ENCODE measurements at regions not wholly inside any gene's neighbourhood (a gene's known extent, or its start where the extent isn't known, plus 50 kb on each side); places are given as distances from the start of the nearest gene placed in this dataset.

DNA sequence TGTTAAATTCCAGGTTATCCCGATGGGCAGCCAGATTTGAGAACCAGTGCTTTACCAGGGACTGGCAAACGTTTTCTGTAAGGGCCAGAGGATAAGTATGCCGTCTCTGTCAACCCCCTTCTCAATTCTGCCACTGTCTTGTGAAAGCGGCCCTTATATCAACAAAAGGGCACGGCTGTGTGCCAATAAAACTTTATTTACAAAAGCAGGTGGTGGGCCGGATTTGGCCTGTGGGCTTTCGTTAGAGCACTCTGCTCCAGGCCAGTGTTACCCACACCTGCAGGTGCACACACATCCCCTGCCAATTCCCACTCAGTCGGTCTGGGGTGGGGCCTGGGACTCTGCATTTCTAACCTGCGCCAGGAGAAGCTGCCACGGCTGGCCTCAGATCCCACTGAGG is 111.2 kb downstream of the RFLNA start:
- no peak for DNase-seq

DNA sequence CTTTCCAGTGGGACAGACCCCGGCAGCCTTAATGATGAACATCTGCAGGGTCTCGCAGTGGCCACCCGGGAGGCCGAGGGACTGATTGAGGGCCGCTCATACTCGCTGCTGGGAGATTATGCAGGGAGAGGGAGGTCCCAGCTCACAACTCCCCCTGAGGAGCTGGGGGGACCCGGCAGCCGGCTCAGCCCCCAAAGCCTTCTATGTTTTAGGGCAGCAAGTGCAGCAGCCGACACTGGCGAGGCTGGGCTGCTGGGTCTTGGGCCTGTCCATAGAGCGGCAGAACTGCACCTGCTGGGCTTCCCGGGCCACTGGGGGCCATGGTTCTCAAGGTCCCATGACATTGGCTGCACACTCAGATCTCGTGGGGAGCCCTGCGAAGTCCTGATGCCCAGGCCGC is 110.7 kb downstream of the RFLNA start:
- DNase-seq, result no peak

DNA sequence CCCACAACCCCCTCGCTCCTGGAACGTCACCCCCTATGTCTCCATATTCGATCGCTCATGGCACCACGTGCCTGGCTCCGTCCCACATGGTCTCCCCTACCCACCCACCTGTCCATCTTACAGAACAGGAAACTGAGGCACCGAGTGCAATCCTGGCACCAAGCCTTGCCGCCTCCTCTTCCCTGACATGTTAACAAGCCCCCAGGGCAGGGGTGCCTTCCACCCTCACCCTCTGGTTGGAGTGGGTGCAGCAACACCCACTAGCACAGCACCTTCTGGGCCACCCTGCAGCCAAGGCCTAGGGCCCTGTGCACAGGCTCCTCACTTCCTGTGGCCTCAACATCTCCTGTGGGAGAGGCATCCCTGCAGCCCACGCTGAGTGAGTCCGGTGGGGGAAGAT is 110.3 kb downstream of the RFLNA start:
- no peak for DNase-seq

DNA sequence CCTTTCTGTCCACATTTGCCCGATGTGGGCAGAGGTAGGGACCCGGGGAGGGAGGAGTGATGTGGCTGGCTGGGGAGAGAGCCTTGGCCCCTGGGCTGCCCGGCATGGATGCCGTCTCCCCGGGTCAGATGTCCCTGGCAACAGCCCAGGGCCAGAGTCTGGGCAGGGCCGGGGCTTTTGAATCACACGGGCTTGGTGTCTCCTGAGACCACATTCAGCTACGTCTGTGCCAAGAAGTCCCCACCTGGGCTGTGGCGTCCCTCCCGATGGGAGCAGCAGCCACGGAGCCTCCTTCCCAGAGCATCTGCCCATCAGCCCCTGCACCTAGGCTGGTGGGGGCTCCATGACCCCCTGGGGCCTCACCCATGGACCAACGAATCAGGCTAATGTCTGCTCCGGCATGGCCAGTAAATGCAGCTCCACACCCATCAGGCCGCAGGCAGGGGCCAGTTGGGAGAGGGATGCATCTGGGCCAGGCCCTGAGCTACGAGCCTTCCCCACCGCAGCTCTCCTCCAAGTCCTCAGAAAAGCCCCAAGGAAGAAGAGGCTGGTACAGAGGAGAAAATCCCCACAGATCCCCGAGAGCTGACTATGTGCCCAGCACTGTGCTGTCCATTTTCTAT is 109.4 kb downstream of the RFLNA start:
- no peak for DNase-seq

DNA sequence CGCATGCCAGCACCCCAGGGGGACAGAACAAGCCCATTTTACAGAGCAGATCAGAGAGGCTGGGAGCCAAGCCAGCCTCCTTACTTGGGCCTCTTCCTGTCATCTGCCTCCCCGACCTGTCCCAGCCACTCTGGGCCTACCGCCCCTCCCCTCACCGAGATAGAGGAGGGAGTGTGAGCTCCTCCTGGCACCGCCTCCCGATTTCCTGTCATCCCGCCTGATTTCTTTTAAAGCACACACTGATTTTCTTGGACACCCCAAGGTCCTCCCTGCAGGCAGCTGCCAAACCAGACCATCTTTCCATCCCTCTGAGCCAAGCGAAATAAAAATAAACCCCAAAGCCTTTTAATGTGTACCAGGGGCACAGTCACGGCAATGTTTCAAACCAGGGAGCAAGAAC is 108.4 kb downstream of the RFLNA start:
- no peak for DNase-seq

DNA sequence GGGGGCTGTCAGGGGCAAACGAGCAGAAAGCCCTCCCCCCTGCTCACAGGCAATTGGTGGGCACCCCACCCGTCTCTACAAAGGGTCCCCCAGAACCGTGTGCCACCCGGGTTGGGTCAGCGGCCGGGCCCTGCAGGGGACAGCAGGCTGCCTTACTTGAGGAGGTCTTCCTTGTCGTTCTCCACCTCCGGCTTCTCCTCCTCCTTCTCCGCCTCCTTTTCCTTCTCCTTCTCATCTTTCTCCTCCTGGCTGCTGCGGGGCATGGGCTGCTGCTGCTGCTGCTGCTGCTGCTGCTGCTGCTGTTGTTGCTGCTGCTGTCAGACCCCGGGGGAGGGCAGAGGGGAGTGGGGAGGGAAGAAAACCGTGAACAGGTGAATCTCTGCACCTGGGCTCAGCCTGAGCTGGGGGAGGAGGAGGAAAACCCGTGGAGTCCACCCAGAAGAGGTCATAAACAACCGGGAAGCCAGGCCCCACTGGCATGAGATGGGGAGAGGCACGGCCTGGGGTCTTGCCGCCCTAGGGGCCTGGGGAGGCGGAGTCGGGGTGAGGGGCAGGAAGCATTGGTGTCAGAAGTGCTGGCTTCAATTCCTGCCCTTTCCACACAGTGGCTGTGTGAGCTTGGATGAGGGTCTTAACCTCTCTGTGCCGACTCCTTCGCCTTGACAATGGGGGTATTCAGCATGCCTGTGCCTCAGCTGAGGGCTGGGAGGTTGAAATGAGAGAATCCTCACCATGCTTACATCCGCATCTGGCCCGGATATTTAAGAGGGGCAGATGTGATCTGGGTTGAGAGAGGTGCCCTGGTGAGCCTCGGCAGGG is 107.6 kb downstream of the RFLNA start:
- DNase-seq, result no peak

DNA sequence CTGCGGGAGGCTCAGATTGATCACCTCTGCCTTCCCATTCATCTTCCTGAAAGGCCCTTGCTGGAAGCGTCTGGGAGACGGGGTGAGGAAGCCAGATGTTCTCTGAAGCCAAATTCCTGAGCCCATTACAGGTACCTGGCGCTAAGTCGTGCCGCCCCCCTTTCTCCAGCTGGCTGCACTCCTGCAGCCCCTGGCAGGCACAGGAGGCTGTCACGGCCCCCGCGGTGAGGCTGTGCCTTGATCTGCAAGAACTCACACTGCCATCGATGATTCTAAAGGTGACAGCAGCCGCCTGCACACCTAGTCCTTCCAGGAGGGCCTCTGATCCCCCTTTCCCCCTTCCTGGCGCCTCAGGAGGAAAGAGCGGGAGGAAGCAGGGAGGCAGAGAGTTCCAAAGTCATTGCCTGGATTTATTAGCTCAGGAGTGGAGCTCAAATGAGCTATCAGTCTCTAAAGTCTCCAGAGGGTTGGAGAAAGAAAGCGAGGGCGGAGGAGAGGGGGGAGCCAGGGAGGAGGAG is 106.9 kb downstream of the RFLNA start:
- no peak for DNase-seq

DNA sequence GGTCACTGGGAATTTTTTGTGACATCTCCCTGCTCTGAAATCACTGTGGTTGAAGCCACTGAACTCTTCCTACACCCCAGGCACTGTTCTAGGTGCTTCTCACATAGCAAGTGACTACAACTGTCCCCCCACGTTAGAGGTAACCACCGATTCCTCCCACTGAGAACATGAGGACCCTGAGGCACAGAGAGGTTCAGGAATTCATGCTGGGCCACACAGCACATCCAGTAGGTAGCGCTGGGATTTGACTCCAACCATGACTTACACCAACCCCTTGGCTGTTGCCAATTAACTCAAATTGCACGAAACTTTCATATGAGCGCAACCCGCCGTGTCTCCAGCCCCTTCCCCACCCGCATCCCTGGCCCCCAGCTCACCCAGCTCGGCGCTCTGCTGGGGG is 105.2 kb downstream of the RFLNA start:
- no peak for DNase-seq

DNA sequence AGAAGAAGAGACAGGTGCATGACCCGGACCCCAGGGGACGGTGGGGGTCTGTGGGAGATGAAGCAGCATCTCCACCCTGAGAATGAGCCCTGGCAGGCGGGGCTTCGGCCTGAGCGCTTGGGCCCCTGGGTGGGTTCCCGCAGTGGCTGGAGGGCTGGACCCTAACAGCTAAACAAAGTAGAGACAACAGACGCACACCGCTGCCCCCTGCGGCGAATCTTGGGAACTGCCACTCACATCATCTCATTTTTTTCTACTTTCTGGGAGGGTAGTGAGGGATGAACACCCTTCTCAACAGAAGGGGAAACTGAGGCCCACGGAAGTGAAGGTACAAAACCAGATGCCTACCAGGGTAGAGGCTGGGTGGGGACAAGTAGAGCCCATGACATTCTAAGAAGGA is 104.7 kb downstream of the RFLNA start:
- no peak for DNase-seq

DNA sequence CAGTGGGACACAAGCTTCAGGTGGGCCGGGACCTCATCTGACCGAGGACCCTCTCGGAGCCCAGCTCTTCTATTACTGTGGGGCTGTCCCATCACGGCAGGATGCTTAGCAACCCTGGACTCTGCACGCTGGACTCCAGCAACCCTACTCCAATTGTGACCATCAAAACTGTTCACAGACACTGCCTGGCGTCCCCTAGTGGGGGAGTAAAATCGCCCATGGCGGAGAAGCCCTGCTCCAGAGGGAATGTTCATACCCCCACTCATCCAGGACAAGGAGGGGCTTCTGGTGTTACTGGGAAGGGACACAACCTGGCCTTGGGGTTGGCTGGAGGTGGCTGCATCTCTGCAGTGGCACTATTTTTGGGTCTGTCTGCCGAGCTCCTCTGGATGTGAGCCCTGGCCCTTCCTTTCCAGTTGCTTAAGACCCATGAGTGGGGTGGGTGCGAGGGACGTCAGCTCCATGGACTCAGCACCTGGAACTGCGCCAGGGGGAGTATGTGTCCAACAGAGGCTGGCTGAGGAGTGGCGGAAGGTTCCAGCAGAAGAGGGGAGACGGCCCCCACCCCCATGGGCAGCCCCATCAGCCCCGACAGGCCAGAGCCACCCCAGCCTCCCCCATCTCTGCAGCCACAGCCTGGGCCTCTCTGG is 103.8 kb downstream of the RFLNA start:
- no peak for DNase-seq

DNA sequence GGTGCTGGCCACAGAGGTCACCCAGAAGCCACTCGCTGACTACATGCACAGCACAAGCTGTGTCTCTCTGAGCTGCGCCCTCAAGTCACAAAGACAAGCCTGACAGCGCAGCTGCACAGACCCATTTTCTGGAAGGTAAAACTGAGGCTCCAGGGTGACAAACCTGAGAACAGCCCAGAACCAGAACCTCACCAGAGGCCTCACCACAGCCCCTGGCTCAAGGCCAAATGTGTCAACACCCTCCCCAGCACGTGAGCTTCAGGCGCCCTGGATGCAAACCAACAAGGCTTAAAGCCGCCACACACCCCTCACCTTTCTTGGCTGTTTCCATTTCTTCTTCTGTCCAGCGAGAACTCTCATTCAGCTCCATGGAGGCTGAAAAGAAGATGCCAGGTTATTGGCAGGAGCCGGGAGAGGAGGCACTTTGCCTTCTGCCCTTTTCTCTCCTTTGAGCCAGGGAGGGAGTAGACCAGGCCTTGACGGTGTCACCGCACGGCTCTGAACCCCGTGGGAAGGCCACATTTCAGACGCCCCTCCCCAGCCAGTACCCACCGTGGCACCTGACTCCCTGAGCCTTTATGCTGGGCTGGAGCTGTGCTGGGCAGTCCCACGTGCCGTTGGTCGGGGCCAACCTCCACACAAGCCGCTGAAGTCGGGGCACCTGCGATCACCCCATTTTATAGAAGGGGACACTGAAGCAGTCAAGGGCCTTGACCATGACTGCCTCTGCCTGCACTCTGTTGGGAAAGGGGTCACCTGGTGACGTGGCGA is 103.1 kb downstream of the RFLNA start:
- DNase-seq, result no peak

DNA sequence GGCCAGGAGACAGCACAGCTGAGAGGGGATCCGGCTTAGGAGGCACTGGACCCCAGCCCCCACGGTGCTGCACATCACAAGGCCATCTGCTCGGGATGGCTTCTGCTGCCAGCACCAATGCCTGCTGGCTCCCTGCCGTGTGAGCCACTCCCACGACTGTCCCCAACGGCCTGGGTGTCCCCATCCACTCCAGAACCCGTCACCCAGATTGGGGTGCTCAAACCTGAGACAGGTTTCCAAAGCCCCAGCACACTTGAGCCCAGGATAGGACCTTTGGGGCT is 102.4 kb downstream of the RFLNA start:
- peak; percentile 55 for DNase-seq

DNA sequence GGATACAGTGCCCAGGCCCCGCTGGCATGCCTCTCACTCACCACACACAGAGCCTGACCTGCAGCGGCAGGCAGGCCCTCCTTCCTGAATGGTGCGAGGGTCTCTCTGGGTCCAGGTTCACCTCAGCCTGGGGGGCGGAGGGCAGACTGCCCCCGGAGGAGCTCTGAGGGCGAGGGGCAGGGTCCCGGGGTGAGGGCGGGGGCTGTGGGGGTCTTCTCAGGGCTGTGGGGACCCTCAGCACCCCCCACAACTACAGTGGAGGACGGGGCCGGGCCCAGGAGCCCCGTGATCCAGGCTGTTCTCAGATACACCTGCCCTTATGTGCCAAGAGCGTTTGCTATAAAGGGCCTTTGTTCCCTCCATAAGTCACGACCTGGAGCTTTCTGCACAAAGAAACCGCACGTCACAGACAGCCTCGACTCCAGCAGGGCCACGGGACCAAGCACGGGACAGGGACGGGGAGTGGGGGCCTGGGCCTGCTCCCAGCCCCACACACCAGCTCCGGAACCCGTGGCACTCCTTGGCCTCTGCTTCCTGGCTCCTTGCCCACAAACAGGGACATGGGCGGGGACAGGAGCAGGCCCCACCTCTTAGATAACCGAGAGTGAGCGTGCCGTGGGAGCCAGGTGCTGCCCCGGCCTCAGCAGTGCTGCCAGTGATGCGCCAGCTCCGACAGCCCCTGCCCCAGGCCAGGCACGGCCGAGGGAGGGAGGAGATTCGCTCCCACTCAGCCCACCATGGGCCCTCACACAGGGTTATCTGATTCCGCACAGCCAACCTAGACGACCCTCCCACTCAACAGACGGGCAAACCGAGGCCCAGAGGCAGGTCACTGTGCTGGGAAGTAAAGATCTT is 101.9 kb downstream of the RFLNA start:
- DNase-seq, result no peak

DNA sequence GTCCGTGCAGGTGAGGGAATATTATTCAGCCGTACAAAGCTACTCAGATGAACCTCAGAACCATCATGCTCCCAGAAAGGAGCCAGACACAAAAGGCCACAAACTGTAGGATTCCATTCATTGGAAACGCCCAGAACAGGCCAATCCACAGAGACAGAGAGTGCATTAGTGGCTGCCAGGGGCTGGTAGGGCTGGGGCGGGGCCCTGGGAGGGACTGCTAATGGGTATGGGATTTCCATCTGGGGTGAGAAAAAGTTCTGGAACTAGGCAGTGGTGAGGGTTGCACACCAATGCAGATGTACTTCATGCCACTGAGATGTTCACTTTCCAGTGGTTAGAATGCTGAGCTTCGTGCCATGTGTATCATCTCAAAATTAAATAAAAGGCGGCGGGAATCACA is 101.1 kb downstream of the RFLNA start:
- no peak for DNase-seq

DNA sequence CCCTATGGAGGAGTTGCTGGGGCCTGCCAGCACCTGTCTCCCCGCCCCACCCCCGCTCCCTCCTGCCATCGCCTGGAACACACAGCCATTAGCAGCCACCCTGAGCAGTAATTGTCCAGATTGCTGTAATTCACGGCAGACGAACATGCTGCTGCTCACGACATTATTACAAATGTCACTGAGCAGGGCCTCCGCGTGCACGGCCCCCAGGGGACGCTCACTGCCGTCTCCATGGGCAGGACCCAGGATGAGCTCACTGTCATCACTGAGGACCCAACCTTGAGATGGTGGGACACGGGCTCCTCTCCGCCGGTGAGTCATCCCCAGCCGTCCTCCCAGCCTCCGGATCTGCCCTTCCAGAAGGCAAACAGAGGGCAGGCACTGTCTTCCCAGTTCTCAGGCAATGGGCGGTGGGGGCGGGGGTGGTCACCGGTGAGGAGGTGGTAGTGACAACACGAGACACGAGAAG is 100.4 kb downstream of the RFLNA start:
- DNase-seq, result peak; percentile 45

DNA sequence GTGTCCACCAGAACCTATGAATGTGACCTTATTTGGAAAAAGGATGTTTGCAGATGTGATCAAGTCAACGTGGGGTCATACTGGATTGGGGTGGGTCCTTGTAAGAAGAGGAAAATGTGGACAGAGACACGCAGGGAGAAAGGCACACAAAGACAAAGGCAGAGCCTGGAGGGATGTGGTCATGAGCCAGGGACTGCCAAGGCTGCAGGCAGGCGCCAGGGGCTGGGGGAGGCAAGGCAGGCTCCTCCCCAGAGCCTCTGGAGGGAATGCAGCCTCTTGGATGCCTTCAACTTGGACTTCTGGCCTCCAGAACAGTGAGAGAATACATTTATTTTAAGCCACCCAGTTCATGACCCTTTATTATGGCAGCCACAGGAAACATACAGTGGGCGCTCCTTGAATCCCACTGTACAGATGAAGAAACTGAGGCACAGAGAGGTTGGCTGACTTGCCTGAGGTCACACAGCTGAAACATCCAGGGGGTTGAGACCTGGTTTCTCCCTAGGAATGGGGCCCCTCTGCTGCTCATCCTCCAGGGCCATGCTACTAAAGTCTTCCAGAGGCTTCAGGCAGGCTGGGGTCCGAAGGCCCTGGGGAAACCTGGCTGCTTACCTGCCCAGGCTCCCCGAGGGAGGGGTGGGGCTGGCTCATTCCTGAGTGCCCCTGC is 99.7 kb downstream of the RFLNA start:
- no peak for DNase-seq

DNA sequence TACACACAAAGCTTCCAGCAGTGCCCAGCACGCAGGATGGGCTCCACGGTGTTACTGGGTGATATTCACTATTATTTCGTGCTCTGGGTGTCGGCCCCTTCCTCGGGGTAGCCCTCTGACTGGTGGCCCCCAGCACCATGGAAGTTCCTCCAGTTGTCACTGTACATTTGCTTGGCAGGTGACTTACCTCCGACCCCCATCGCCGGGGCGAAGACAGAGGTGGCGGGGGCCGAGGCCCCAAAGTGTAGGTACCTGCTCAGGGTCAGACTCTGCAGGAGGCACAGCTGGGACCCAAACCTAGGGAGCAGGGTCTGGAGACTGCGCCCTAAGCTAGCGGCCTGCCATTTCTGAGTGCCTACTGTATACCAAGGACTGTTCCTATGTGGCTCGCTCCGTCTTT is 98.9 kb downstream of the RFLNA start:
- no peak for DNase-seq

DNA sequence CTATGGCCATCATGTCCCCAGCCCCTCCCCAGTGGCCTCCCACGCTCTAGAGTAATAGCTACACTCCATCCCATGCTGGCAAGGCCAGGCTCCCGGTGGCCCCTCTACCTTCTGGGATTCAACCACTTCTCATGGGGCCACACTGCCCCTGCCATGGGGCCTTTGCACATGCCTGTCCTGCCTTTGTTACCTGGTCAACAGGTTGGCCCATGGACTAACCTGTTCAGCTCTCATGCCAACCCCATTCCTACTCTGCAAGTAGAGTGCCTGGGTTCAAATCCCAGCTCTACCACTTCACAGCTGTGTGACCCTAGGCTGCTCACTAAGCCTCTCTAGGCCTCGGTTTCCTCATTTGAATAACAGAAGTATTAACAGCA is 98.5 kb downstream of the RFLNA start:
- no peak for DNase-seq

DNA sequence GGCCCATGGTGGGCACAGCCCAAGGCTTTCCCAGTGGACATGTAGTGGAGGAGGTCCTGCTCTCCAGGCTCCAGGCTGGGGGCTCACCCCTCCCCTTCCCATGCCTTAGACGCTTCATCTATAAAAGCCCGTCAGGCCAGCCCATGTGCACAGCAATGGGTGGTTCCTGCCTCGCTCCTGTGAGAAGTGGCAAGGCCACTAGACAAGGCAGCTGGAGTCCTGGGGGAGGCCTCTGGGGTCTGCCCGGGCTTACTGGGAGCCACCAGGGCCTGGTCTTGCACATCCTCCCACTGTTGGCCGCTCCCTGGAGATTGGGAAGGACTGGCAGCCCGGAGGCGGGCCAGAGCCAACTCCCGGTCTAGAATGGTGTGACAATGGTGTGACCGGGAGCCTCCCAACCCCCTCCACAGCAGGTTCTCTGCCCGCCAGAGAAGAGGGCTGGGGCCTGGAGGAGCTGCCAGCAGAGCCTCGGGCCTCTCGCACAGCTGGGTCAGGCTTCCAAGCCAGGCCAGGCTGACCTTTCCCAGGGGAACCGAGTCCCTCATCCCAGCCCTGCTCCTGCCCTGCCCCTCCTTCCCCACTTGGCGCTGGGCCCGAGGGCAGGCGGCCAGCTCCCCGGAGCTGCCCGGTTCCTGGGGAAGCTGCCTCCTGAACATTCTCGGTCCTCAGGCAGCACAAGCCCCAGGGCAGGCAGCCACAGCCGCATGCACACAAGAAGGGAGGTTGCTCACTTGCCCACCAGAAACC is 97.9 kb downstream of the RFLNA start:
- no peak for DNase-seq

DNA sequence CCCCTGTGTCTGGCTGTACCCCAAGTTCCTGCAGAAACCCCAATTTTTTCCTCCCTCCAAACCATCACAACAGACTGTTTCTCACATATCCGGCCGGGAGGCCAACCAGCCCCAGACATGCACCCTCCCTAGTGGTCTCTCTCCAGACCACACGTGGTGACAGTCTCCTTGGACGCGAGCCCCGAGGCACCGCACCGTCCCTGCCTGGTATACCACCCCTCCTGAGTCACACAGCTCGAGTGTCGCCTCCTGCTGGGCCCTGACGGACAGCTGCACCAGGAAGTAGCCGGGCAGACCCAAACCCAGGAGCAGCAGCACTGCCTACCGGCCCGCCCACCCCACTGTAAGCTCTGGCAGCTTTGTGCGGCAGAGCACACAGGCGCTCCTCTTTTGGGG is 97.4 kb downstream of the RFLNA start:
- no peak for DNase-seq
